ENCODE measurements at regions not wholly inside any gene's neighbourhood (a gene's known extent, or its start where the extent isn't known, plus 50 kb on each side); places are given as distances from the start of the nearest gene placed in this dataset.

DNA sequence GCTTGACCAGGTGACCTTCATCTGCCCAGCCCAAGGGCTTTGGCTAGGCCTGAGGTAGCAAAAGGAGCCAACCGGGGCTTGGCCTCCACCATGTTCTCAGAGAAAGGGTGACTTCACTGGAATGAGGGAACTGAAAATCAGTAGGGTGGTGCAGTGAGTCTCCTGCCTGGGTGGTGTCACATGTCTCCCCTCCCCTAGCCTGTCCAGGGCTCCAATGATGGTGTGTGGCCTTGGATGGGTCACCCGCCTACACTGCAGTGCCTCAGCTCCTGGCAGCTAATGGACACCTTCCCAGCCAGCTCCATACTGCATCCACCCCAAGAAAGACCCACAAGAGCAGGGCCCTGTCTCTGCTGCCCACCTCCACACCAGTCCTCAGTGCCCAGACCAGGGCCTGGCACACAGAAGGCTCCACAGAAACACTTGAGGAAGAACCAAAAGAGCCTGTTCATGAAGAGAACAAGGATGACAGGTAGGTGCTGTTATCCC is 678.7 kb downstream of the MATN1 start:
- H3K27ac ChIP-seq: no peak overlapping the region
- no peaks in the 10 kb centered on the region for H3K36me3 ChIP-seq
- TF ChIP-seq POLR2A (IDR thresholded peaks at IDR 0.05) (no peak), POLR2AphosphoS5 (IDR thresholded peaks at IDR 0.05) (no peak), EP300 (IDR thresholded peaks at IDR 0.05) (no peak)
- TF ChIP-seq, protein P1, sequence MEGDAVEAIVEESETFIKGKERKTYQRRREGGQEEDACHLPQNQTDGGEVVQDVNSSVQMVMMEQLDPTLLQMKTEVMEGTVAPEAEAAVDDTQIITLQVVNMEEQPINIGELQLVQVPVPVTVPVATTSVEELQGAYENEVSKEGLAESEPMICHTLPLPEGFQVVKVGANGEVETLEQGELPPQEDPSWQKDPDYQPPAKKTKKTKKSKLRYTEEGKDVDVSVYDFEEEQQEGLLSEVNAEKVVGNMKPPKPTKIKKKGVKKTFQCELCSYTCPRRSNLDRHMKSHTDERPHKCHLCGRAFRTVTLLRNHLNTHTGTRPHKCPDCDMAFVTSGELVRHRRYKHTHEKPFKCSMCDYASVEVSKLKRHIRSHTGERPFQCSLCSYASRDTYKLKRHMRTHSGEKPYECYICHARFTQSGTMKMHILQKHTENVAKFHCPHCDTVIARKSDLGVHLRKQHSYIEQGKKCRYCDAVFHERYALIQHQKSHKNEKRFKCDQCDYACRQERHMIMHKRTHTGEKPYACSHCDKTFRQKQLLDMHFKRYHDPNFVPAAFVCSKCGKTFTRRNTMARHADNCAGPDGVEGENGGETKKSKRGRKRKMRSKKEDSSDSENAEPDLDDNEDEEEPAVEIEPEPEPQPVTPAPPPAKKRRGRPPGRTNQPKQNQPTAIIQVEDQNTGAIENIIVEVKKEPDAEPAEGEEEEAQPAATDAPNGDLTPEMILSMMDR (IDR thresholded peaks at IDR 0.05): no peak
- no peak for DNase-seq
- H3K4me1 ChIP-seq: no peaks in the 10 kb centered on the region
- no peak overlapping the region for H3K4me3 ChIP-seq
- no peaks in the 10 kb centered on the region for H3K27me3 ChIP-seq
- 90 to 93% methylated on average over 1 to 2 of the region's 2 CpGs for WGBS, 2 donors
- H3K9me3 ChIP-seq: peaks cover 0 to 7% (median 0%) of the 10 kb centered on the region in 4 donors
- ATAC-seq (ENCODE audit: low FRiP score in 2 of 2): no peak

GRCh38 chr1:30043731-30044408 is 679.5 kb downstream of the MATN1 start:
- 69 to 81% methylated on average over 1 of the region's 1 CpG for WGBS, 2 donors

DNA sequence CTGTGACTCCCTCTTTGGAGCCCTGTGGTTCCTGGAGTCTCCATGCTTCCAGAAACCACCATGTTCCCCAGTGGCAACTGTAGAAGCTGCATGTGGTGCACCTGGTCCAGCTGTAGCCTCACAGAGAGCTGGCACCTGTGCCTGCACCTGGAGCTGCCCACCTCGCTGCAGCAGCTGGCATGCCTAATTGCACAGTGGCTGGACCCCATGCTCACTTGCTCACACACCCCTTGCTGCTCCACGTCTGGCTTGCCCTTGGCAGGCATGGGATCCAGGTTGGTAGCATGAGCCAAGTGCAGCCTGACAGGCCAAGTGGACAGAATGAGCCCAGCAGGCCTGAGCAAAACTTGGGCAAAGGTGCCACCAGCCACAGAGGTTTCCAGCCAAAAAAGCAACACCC is 680.1 kb downstream of the MATN1 start:
- DNase-seq (no peak), ATAC-seq (ENCODE audit: low FRiP score in 2 of 2) (no peak)
- H3K4me3 ChIP-seq: no peak overlapping the region
- no peaks in the 10 kb centered on the region for H3K27me3 ChIP-seq
- no peak for TF ChIP-seq POLR2AphosphoS5 (IDR thresholded peaks at IDR 0.05)
- TF ChIP-seq EP300 (IDR thresholded peaks at IDR 0.05): no peak
- no peak for TF ChIP-seq POLR2A (IDR thresholded peaks at IDR 0.05)
- TF ChIP-seq, protein P1 (IDR thresholded peaks at IDR 0.05): no peak
- H3K27ac ChIP-seq: no peak overlapping the region
- WGBS, 2 donors: 70% methylated on average over 2 of the region's 2 CpGs; no CpG with 5 or more reads in 1 of the 2 donors
- H3K4me1 ChIP-seq: no peaks in the 10 kb centered on the region
- peaks cover 0 to 7% (median 0%) of the 10 kb centered on the region in 4 donors for H3K9me3 ChIP-seq
- no peaks in the 10 kb centered on the region for H3K36me3 ChIP-seq

More at GRCh38 chr1:30043731-30044408, 679.5 kb downstream of the MATN1 start:
- H3K27me3 ChIP-seq: no peaks in the 10 kb centered on the region
- H3K4me3 ChIP-seq: no peak overlapping the region
- no peaks in the 10 kb centered on the region for H3K36me3 ChIP-seq
- TF ChIP-seq EP300 (IDR thresholded peaks at IDR 0.05) (no peak), POLR2AphosphoS5 (IDR thresholded peaks at IDR 0.05) (no peak), POLR2A (IDR thresholded peaks at IDR 0.05) (no peak)
- TF ChIP-seq, protein P1 (IDR thresholded peaks at IDR 0.05): no peak
- DNase-seq: no peak
- H3K9me3 ChIP-seq: peaks cover 0 to 7% (median 0%) of the 10 kb centered on the region in 4 donors
- ATAC-seq (ENCODE audit: low FRiP score in 2 of 2): no peak
- no peak overlapping the region for H3K27ac ChIP-seq
- H3K4me1 ChIP-seq: no peaks in the 10 kb centered on the region

GRCh38 chr1:30042438-30043147 is 680.8 kb downstream of the MATN1 start:
- Histone ChIP-seq H3K4me3 (no peak overlapping the region), H3K36me3 (no peaks in the 10 kb centered on the region), H3K9me3 (peaks cover 0 to 7% (median 0%) of the 10 kb centered on the region in 4 donors), H3K27ac (no peak overlapping the region), H3K27me3 (no peaks in the 10 kb centered on the region), H3K4me1 (no peaks in the 10 kb centered on the region)
- 100% methylated on average over 2 of the region's 2 CpGs; no CpG with 5 or more reads in 1 of the 2 donors for WGBS, 2 donors
- DNase-seq: no peak
- no peak for ATAC-seq (ENCODE audit: low FRiP score in 2 of 2)
- TF ChIP-seq POLR2A (IDR thresholded peaks at IDR 0.05): no peak
- TF ChIP-seq POLR2AphosphoS5 (IDR thresholded peaks at IDR 0.05): no peak
- TF ChIP-seq EP300 (IDR thresholded peaks at IDR 0.05): no peak
- TF ChIP-seq, protein P1 (IDR thresholded peaks at IDR 0.05): no peak

Measured in upper lobe of left lung (tissue), 6 donors.